ENCODE measurements at regions not wholly inside any gene's neighbourhood (a gene's known extent, or its start where the extent isn't known, plus 50 kb on each side); places are given as distances from the start of the nearest gene placed in this dataset.

- WGBS, 2 donors: 52 to 61% methylated on average over 2 of the region's 2 CpGs
- TF ChIP-seq CTCF (IDR thresholded peaks at IDR 0.05) (no peak), POLR2A (IDR thresholded peaks at IDR 0.05) (no peak)
- Histone ChIP-seq H3K36me3 (no peaks in the 10 kb centered on the region), H3K27me3 (no peaks in the 10 kb centered on the region), H3K9me3 (no peaks in the 10 kb centered on the region), H3K4me1 (peaks cover 0 to 8% of the 10 kb centered on the region in 2 donors), H3K4me3 (replicated peaks in 1 of 3) (no peak overlapping the region), H3K27ac (no peak overlapping the region)
- DNase-seq: no peak
- intact Hi-C loops (cut with DNase I): no loop called here
Observed at GRCh38 chr12:94071258-94071657, 77.1 kb upstream of the PLXNC1 start.

GRCh38 chr12:94073441-94074051 is 74.8 kb upstream of the PLXNC1 start:
- H3K27ac ChIP-seq: peak overlapping the region in 1 of 3 donors; percentile 18
- H3K4me1 ChIP-seq: peaks cover 0 to 8% of the 10 kb centered on the region in 2 donors
- TF ChIP-seq POLR2A (IDR thresholded peaks at IDR 0.05): no peak
- no peak for TF ChIP-seq CTCF (IDR thresholded peaks at IDR 0.05)
- 78 to 79% methylated on average over 8 to 9 of the region's 9 CpGs for WGBS, 2 donors
- H3K36me3 ChIP-seq: no peaks in the 10 kb centered on the region
- intact Hi-C loops (cut with DNase I): no loop called here
- H3K27me3 ChIP-seq: no peaks in the 10 kb centered on the region
- DNase-seq: peak in 1 of 2 donors; percentile 15
- H3K9me3 ChIP-seq: no peaks in the 10 kb centered on the region
- no peak overlapping the region for H3K4me3 ChIP-seq (replicated peaks in 1 of 3)

- no peak overlapping the region for H3K4me3 ChIP-seq (replicated peaks in 1 of 3)
- H3K9me3 ChIP-seq: no peaks in the 10 kb centered on the region
- TF ChIP-seq CTCF (IDR thresholded peaks at IDR 0.05): no peak
- peak overlapping the region; percentile 27 to 76 (median 47) for H3K27ac ChIP-seq
- no peaks in the 10 kb centered on the region for H3K27me3 ChIP-seq
- intact Hi-C loops (cut with DNase I): no loop called here
- peak in 1 of 2 donors; percentile 8 for DNase-seq
- peaks cover 0 to 8% of the 10 kb centered on the region in 2 donors for H3K4me1 ChIP-seq
- 75 to 81% methylated on average over 14 of the region's 14 CpGs for WGBS, 2 donors
- H3K36me3 ChIP-seq: no peaks in the 10 kb centered on the region
Observed at GRCh38 chr12:94074216-94074979, 74.0 kb upstream of the PLXNC1 start.

GRCh38 chr12:94074980-94075629 is 73.3 kb upstream of the PLXNC1 start:
- Histone ChIP-seq H3K36me3 (no peaks in the 10 kb centered on the region), H3K9me3 (no peaks in the 10 kb centered on the region), H3K4me1 (peaks cover 0 to 8% of the 10 kb centered on the region in 2 donors), H3K4me3 (replicated peaks in 1 of 3) (no peak overlapping the region), H3K27me3 (no peaks in the 10 kb centered on the region), H3K27ac (peak overlapping the region; percentile 27 to 76 (median 47))
- TF ChIP-seq CTCF (IDR thresholded peaks at IDR 0.05): peak in 4 of 6 experiments; percentile 25 to 65 (median 50)
- TF ChIP-seq POLR2A (IDR thresholded peaks at IDR 0.05): no peak
- DNase-seq: peak; percentile 55 to 61
- 45 to 51% methylated on average over 5 of the region's 5 CpGs for WGBS, 2 donors
- intact Hi-C loops (cut with DNase I): no loop called here

GRCh38 chr12:94077209-94077608 is 71.2 kb upstream of the PLXNC1 start:
- intact Hi-C loops (cut with DNase I): no loop called here
- no peak for DNase-seq
- 53 to 56% methylated on average over 2 of the region's 2 CpGs for WGBS, 2 donors
- H3K36me3 ChIP-seq: no peaks in the 10 kb centered on the region
- no peaks in the 10 kb centered on the region for H3K27me3 ChIP-seq
- H3K4me1 ChIP-seq: peaks cover 0 to 8% of the 10 kb centered on the region in 2 donors
- H3K27ac ChIP-seq: no peak overlapping the region
- H3K9me3 ChIP-seq: no peaks in the 10 kb centered on the region
- no peak overlapping the region for H3K4me3 ChIP-seq (replicated peaks in 1 of 3)
- no peak for TF ChIP-seq CTCF (IDR thresholded peaks at IDR 0.05)
- no peak for TF ChIP-seq POLR2A (IDR thresholded peaks at IDR 0.05)

Measured in thyroid gland (tissue), 4 donors.